ENCODE measurements at regions not wholly inside any gene's neighbourhood (a gene's known extent, or its start where the extent isn't known, plus 50 kb on each side); places are given as distances from the start of the nearest gene placed in this dataset.

DNA sequence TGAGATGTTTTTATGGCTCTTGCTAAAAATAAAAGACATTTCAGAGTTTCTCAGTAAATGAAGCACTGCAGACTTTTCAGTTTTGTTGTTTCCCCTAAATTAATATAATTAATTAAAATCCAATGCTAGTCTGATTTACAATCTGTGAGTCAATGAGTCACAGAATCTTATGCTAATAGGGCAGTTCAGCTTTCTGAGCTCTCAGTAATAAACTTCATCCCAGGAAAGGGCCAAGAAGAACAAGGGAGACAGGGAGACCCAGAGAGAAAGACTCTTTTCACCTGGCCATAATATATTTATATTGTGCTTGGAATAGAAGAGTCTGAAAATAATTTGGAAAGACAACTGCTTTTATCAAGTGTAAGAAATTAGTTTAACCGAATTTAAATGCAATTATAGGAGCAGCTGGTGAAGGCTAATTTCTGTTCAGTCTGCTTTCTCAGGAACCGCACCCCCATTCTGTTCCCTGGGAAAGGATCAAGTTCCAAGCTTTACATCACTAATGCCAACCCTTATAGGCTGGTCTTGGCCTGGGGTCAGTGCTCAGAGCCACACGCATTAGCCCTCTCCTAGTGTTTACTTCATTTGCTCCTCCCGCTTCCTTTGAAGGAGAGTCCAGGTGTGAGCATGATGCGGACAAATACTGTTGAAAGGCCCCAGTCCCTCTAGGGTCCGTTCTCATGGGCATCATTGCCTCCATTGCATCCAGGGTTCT lies 145.6 kb downstream of the ZBTB18 start:
- intact Hi-C loops (cut with micrococcal nuclease) = no loop called here

DNA sequence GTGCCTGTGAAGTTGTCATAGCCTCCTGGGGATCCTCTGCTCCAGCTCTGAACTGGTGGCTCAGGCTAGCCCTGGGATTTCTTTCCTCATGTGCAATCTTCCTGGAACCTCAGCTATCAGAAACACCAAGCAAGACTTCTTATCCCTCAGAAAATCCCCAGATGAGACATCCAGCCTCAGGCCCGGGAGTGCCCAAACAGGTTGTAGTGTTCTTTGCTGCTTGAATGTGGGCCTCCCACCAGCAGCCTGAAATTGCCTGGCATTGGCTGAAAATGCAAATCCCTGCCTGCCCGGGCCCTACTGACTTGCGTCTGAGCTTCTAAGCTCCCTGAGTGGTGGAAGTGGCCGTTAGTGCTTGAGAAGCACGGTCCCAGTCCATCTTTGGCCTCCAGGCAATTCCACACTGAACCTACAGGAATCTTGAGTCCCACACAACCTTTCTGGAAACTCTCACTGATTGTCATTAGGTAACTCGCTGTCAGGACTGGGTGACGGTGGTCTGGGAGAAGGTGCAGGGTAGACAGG lies 146.8 kb downstream of the ZBTB18 start:
- intact Hi-C loops (cut with micrococcal nuclease) = no loop called here

DNA sequence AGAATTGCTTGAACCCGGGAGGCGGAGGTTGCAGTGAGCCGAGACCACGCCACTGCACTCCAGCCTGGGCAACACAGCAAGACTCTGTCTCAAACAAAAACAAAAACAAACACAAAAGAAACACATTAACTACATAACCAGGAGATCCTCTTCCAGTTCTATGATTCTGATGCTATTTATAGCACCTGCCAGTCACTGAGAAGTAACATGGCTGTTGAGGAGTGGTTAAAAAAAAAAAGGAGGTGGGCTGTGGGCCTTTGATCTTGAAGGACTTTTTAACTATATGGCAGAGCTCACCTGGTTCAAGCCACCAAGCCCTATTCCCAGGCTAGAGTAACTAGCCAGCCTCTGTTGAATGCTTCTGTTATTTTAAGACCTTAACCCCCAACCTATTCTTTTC lies 148.8 kb downstream of the ZBTB18 start:
- intact Hi-C loops (cut with micrococcal nuclease) = no loop called here

DNA sequence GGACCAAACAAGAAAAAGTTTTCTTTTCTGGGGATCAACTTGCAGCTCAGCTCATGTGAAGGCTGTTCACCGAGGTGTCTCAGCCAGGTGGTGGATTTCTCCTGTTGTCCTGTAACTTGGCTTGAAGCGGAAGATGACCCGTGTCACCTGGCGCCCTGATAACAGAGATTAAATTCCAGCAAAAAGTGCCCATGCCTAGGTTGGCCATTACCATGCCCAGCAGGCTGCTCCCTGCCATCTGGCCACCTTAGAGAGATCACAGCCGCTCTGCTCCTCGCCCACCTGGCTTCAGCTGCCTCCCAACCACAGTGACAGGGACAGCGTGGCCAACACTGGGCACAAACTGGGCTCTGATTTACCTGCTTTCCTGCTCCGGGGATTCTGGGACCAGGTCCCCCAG lies 149.5 kb downstream of the ZBTB18 start:
- intact Hi-C loops (cut with micrococcal nuclease) = no loop called here

DNA sequence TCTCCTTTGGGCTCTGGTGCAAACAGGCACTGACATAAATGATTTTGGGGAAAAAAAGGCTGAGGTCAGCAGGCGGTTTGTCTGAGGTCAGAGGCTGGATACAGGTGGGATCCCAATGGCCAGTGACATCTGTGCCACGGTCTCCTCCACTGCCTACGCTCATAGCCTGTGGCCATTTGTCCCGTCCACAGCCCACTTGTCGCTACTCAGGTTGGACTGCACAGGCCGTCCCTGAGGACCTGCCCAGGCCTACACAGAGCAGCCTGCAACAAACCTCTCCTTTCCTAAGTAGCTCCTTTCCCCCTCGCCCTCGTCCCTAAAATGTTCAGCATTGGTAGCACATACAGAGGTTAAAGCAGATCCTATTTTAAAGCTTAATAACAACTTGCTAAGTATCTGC lies 150.7 kb downstream of the ZBTB18 start:
- intact Hi-C loops (cut with micrococcal nuclease) = no loop called here

DNA sequence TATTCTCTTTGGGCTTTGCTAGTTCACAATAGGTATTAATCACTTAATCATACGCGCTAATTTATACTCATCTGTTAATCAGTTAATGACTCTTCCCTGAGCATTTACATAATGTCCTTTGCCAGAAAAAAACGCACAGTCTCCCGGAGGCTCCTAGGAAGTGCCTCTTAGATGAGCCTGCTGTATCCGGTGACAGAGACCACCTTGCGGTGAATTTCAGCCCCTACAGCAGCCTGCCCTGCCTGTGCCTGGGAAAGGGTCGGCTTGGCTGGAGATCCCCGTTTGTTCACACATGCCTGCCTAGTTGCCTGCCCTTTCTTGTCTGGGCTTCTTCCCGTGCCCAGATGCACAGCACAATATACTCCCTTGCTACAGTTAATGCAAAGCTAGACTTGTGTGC lies 152.9 kb downstream of the ZBTB18 start:
- intact Hi-C loops (cut with micrococcal nuclease) = no loop called here

DNA sequence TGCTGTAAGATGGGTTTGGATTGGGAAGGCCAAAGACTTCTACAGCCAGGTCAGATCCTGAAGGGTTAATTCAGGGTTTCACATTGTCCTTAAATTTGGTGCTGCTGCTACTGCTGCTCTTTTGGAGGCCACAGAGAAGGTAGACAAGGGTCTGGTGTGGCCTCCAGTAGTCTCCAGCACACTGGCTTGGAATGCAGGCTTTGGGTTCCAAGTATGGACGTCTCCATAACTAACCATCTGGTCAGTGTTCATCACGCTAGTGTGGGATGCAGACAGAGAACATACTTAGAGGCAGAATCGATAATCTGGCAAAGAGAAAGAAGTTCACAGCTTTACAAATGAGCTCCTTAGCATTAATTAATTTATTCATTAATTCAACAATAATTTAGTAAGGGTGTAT lies 154.1 kb downstream of the ZBTB18 start:
- intact Hi-C loops (cut with micrococcal nuclease) = no loop called here

DNA sequence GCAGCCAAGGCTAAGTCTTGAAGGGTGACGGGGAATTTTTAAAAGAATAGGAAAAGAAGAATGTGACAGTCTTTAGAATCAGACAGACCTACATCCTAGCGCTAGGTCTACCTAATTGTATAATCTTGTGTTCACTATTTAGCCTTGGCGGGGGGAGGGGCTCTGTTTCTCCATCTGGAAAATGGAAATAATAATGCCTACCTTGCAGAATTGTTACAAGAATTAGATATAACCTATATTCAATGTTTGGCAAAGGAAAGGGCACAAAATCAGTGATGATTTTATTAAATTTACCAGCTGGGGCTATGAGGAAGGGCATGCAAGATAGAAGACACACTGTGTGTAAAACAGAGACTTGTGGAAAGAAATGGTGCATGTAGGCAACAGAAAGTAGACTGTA lies 154.8 kb downstream of the ZBTB18 start:
- intact Hi-C loops (cut with micrococcal nuclease) = no loop called here

DNA sequence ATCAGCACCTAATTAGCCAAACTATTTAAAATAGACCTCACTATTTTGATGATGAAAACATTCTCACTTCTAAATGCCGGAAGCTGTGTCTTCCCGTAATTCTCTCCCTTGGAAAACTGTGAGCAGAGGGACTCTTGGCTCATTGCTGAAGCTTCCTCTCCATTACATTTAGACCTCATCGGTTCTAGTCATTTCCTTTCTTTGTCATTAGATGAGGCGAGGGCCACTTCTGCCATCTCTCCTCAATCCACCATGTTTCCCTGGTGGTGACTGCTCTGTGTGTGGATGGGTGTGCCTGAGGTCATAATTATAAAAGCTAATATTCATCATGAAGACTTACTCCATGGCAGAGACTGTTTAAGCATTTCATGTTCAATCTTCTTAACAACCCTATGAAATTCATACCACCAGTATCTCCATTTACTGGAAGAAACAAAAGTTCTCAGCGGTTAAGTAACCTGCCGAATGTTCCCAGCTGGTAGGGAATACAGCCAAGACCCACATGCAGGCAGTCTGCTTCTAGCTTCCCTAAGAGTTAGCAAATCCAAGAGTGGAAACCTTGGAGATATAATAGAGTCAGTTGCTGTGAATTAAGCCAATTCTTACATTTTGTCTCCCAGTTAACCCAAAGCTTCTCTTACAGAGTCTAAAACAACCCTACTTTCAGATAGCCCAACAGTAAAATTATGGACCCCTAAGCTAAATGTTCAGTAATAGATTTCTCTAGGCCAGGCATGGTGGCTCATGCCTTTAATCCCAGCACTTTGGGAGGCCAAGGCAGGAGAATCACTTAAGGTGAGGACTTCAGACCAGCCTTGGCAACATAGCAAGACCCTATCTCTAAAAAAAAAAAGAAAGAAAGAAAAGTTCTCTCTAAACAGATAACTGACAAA lies 156.2 kb downstream of the ZBTB18 start:
- intact Hi-C loops (cut with micrococcal nuclease) = no loop called here

DNA sequence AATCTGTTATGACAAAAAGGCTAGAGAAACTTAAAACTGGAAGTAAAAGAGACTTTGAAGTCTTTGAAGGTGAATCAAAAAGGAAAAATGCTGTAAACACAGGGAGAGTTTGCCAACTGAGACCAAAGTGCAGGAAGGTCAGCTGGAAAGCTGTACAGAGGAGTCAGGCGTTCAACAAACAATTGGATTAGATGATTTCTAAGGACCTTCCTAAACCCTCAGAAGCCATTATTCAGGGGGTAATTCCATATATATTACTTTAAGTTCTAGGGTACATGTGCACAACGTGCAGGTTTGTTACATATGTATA lies 156.8 kb downstream of the ZBTB18 start:
- intact Hi-C loops (cut with micrococcal nuclease) = no loop called here

DNA sequence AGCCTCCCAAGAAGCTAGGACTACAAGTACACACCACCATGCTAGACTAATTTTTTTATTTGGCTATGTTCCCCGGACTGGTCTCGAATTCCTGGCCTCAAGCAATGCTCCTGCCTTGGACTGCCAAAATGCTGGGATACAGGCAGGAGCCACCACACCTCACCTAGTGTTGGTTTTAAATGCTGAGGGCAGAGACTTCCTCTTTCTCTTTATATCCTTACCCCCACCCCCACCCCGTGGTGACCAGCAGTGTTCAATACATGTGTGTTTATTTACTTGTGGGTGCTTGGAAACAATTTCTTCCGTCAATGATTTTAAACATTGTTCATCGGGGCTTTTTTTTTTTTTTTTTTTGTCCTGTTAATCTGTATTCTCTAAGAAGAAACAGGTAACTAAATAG lies 158.9 kb downstream of the ZBTB18 start:
- intact Hi-C loops (cut with micrococcal nuclease) = no loop called here

DNA sequence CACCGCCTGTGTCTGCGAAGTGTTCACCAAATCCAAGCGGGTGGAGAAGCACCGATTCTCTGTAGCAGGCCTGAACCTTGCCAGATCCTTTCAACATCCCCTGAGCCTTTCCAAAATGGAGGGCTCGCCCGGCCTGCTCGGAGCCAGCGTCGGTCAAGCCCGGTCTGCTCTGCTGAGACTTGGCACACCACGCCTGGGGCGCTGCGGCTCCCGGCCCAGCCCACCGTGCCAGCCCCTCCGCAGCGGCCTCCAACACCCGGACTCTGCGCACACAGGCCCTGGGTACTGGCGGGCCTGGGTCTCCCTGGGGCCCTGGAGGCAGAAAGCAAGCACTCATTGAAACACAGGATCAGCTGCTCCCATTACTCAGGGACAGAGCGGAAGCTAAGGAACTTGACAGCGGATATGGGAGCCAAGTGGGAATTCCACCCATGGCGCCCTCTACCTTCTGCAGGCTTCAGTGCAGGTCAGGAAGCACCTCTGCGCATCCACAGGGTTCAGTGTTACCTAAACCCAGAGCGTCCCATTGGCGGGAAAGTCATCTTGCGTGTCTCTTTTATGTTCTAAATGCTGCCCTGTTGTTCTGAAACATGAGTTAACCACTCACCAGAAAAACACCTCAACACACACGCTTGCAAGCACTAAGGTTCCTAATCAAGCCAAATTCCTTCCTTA lies 159.9 kb downstream of the ZBTB18 start:
- intact Hi-C loops (cut with micrococcal nuclease) = no loop called here

DNA sequence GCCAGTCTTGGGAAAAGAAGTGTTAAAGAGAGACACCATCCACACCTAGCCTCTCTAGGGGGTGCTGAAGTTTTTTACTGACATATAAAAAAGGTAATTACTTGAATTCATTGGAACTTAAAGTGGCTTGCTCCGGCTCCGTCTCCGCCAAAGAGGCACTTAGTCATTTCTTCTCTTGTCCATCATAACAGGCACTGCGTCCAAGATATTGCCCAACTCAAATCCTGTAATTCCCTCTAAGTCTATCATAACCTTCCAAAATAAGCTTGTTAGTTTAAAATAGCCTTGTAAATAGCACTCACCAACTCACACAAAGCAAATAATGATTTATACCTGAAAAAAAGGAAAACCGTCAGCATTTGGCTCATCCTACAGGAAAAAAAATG lies 160.5 kb downstream of the ZBTB18 start:
- intact Hi-C loops (cut with micrococcal nuclease) = no loop called here

DNA sequence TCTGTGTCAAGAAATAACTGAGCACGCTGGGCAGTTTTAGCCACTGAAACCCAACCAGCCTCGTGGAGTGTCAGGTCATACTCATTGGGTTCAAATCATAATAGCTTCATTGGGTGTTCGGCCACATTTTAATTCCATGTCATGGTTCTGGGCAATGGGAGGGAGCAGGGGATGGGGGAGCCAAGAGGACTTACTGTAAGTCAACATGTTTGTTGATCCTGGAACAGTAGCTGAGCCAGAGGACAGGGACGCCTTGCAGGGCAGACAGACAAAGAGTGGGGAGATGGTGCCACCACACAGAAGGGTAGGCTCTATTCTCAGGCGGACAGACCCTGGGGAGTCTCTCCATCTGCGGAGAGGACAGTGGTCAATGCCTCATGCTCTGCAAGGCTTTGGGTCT lies 161.1 kb downstream of the ZBTB18 start:
- intact Hi-C loops (cut with micrococcal nuclease) = no loop called here

DNA sequence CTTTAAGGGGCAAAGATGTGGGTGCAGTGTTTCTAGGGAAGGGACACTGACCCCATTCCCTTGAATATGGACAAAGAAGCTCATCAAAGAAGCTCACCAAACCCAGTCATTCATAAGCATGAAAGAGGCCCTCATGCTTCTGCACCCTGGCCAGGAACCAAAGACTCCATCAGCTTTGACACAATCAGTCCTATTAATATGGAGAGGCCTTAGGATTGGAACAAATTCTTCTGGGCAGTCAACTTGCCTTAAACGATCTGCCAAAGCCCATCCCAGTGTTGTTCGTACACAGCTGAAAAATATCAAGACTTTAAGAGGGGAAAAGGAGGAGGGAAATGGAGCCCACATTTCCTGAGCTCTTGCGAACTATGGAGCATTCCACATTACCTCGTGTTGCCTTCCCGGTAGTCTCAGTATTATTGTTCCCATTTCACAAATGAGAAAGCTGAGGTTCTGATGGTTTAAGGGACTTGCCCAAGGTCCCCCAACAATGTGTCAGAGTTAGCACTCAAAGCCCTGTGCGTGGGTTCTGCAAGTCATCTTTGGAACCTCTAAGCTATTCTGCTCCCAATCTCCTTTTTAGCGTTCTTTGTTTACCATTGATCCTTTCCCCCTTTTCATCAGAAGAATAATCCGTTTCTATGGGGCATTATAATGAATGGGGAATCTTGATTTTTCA lies 161.9 kb downstream of the ZBTB18 start:
- intact Hi-C loops (cut with micrococcal nuclease) = no loop called here

DNA sequence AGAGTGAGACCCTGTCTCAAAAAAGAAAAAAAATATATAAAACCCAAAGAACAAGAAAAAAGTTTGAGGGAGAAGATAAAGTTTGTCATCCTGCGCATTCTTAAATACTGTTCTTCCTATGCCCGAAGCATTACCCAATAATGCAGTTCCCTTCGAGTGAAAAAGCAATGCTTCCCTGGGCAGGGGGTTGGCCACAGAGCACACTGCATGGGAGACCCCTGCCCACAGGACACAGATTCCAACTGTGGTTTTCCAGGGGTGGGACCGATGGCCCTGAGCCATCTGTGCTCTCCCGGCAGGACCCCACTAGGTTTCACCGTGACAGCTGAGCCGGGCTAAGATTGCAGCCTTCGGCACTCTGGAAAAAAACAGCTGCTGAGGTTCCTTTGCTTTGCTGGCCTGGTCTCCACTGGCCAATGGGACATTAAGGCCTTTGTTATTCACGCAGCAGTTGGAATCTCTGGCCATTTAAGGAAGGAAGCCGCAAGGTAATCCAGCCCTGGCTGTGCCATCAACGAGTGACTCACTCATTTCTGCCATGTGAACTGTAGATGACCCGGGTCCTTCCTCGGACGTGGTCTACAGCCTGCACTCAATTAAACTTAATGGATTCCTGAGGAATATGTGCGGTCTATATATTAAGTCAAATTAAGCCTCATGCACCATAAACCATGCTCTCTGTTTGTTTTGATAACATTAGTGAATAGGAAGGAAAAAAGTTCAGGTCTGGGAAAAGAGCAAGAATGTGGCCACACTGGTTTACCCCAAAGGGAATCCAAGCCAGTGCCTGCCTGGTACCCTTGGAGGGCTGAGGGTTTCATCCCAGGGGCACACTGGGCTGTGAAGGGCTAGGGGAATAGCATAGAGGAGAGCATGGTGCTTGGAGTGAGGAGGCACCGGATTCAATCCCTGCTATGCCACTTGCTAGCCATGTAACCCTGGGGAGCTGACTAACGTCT lies 163.2 kb downstream of the ZBTB18 start:
- intact Hi-C loops (cut with micrococcal nuclease) = no loop called here

DNA sequence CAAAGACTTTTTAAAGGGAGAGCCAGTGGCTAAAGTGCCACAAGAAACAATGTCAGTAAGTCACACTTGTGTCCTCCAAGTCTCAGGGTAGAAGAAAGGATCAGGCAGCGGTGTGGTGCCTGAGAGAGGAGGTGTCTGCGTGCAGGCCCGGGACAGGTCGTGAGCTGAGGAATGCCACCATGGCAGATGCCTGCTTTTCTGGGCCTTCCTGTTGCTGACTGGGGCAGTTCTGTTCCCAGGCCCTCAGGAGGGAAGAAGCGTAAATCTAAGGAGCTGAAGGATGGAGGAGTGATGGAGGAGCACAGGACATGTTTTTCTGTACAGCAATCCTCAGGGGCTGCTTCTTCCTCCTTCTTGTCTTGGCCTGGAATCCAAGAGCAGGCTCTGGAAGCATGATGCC lies 165.8 kb downstream of the ZBTB18 start:
- intact Hi-C loops (cut with micrococcal nuclease) = no loop called here

DNA sequence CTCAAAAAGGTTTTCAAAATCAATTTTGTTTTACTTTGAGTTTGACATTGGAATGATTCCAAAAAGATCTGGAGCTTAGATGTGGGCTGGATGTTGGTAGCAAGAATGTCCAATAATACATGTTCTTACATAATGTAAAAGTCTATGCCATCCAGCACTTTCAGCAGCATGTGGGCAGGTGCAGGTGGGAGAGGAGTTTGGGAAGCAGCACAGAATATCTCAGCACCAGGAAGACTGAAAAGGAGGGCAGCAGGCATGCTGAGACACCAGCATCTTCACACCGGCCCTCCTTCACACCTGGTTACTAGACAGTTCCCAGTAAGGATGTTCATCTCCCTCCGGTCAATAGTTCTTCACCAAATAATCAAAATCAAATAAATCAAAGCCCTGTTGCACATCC lies 166.6 kb downstream of the ZBTB18 start:
- intact Hi-C loops (cut with micrococcal nuclease) = no loop called here

DNA sequence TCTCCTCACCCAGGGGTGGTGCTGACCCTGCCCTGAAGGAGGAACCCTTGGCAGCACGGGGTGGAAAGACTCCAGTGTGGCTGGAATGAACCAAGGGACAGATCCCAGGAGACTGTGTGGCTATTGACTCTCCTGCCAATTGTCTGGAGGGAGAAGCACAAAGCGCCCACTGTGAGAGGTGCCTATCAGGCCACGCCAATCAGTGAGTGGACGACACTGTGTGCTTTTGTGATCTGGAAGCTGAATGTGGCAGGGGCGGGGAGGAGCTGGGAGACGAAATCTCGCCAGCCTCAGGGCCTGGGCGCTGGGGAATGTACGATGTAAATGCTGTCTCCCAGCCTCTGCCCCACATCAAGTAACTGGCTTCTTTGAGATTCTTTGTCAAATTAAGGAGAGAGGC lies 167.1 kb downstream of the ZBTB18 start:
- intact Hi-C loops (cut with micrococcal nuclease) = no loop called here

DNA sequence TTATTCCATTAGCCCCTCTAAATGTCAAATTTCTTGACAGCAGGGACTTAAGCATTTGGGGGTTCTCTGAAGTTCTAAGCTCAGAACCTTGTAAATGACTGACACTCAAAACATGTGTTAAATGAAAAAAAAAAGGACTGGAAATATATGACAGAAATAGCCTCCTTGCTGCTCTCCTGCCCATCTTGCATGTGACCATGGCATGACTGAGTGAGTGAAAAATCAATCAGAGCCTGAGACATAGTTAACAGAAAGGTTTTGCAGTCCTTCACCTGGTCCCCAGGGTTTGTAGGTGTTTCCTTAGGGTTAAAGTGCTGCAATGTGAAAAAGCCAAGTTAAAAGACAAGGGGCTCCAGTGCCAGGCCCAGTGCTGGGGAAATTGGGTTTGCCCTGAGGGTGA lies 168.1 kb downstream of the ZBTB18 start:
- intact Hi-C loops (cut with micrococcal nuclease) = no loop called here

DNA sequence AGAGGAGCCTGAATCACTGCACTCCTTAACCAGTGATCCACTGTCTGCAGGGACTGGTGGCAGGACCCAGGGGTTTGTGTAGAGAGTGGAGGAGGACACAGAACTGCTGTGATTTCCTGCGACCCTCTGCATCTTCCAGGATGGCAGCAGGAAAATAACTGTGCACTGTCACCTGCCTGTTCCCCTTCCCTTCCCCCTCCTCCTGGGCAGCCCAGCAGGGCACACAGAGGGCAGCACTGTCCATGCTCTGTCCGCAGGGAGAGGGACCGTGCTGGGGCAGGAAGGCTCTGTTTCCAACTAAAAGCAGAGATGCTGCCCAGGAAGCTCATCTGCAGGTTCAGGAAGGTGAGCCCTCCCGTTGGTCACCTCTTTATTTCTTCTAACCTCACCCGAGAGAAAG lies 168.7 kb downstream of the ZBTB18 start:
- intact Hi-C loops (cut with micrococcal nuclease) = no loop called here
